ENCODE measurements at regions not wholly inside any gene's neighbourhood (a gene's known extent, or its start where the extent isn't known, plus 50 kb on each side); places are given as distances from the start of the nearest gene placed in this dataset.

DNA sequence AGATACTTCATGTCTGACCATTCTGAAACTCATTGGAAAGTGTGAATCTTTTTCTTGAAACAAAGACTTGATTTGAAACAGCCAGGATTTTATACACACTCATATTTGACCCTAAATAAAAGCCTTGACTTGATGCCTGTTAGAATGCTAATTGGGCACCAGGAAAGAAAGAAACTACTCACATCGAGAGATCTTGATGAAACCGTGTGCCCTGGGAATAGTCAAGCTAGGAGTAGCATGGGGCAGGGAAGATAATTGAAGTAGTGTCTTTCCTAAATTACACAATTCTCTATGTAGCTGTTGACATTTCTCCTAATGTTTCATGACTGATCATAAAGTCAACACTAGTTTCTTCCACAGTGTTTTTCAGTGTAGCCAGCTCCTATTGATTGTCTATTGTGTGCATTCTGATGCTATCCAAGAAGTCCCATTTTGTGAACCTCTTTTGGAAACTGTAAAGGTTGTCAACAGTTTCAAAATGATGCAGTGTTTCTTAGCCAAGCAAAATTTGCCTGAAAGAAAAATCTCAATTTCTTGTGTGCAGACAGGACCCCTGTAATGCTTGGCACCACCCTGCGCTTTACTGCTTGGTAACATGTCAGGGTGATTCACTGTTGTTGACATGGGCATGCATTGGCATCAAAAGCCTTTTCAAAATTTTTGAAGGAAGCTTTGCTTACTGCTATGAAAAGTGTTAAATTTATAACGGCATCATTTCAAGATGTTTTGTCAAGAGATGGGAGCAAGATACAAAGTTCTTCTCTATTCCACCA is 52.5 kb upstream of the OTOL1 start (continued):
- TF ChIP-seq, protein P1, sequence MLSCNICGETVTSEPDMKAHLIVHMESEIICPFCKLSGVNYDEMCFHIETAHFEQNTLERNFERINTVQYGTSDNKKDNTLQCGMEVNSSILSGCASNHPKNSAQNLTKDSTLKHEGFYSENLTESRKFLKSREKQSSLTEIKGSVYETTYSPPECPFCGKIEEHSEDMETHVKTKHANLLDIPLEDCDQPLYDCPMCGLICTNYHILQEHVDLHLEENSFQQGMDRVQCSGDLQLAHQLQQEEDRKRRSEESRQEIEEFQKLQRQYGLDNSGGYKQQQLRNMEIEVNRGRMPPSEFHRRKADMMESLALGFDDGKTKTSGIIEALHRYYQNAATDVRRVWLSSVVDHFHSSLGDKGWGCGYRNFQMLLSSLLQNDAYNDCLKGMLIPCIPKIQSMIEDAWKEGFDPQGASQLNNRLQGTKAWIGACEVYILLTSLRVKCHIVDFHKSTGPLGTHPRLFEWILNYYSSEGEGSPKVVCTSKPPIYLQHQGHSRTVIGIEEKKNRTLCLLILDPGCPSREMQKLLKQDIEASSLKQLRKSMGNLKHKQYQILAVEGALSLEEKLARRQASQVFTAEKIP (CRISPR knock-in tag; IDR thresholded peaks at IDR 0.05; ENCODE audit: borderline replicate concordance): no peak
- no peak for TF ChIP-seq LCORL (IDR thresholded peaks at IDR 0.05)
- TF ChIP-seq LCORL (CRISPR knock-in tag; IDR thresholded peaks at IDR 0.05): no peak
- no peak for TF ChIP-seq ZNF337 (CRISPR knock-in tag; IDR thresholded peaks at IDR 0.05; ENCODE audit: borderline replicate concordance, low read depth)

DNA sequence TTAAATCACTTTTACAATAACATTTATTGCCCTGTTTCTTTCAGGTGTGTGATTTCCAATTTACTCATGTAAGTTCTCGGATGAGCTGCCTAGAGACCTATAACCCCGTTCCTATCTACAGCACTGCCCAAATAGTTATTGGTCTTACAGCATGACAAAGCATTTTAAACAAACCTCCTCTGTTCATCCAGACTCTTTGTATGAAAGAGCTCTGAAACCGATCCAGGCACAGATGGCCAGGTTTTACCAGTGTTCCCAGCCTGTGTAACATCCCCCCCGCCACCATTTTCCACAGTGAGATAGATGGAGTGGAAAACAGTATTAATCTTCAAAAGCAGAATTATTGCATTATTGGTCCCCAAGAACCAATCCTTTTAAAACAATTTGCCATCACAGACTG is 59.0 kb upstream of the SPTSSB start:
- CTCF ChIA-PET (ENCODE audit: low intra/inter-chr PET ratio, low total read pairs): no interaction called here
- Histone ChIP-seq H3K79me2 (ENCODE audit: insufficient read depth, low read length) (no peaks in the 10 kb centered on the region), H3K9ac (ENCODE audit: insufficient read depth, low read depth, low read length) (no peak overlapping the region), H2AFZ (ENCODE audit: low read length) (no peak overlapping the region), H3K36me3 (replicated peaks in 1 of 2; ENCODE audit: control insufficient read depth in 1 of 2, insufficient read depth in 2 of 2, low read length in 2 of 2) (no peaks in the 10 kb centered on the region), H3K4me2 (ENCODE audit: low read depth, low read length) (peak overlapping the region; percentile 45), H3K27ac (ENCODE audit: extremely low read length, insufficient read depth, low read length) (no peak overlapping the region), H3K4me1 (ENCODE audit: insufficient read depth, low read length) (peaks cover 31% of the 10 kb centered on the region), H3K27me3 (ENCODE audit: control insufficient read depth in 1 of 2, insufficient read depth in 2 of 2, low read length in 2 of 2) (no peaks in the 10 kb centered on the region), H4K20me1 (ENCODE audit: insufficient read depth, low read length) (no peaks in the 10 kb centered on the region), H3K9me3 (ENCODE audit: low read length) (no peaks in the 10 kb centered on the region), H3K4me3 (replicated peaks in 1 of 3; ENCODE audit: insufficient read depth in 1 of 3, low read depth in 2 of 3, low read length in 3 of 3) (no peak overlapping the region; a peak in 1 of 6 replicates)
- in situ Hi-C loops (cut with HindIII; ENCODE audit: extremely low pct_ligation_motif_present, low pct_unique_long_range_greater_than_20kb): no loop called here
- peak; percentile 81 for ATAC-seq
- POLR2A ChIA-PET: no interaction called here
- WGBS (ENCODE audit: low lambda C conversion rate): 13% methylated on average over 4 of the region's 4 CpGs
- FAIRE-seq: no peak
- BruUV-seq (replicated peaks): no TSS peak
- intact Hi-C loops (cut with micrococcal nuclease; ENCODE audit: unreplicated experiment): no loop called here
- peak; percentile 55 for DNase-seq (ENCODE audit: low spot score)
- TF ChIP-seq NFE2L2 (IDR thresholded peaks at IDR 0.05; ENCODE audit: low read length) (peak; percentile 82), SATB2 (CRISPR knock-in tag; IDR thresholded peaks at IDR 0.05) (no peak), MIER2 (CRISPR knock-in tag; IDR thresholded peaks at IDR 0.05) (no peak), PPARG (CRISPR knock-in tag; conservative IDR thresholded peaks at IDR 0.05) (peak; percentile 48; the same call in 1 of the 2 replicates), ZNF138 (CRISPR knock-in tag; IDR thresholded peaks at IDR 0.05; ENCODE audit: low read depth) (no peak)
- TF ChIP-seq, protein P2, sequence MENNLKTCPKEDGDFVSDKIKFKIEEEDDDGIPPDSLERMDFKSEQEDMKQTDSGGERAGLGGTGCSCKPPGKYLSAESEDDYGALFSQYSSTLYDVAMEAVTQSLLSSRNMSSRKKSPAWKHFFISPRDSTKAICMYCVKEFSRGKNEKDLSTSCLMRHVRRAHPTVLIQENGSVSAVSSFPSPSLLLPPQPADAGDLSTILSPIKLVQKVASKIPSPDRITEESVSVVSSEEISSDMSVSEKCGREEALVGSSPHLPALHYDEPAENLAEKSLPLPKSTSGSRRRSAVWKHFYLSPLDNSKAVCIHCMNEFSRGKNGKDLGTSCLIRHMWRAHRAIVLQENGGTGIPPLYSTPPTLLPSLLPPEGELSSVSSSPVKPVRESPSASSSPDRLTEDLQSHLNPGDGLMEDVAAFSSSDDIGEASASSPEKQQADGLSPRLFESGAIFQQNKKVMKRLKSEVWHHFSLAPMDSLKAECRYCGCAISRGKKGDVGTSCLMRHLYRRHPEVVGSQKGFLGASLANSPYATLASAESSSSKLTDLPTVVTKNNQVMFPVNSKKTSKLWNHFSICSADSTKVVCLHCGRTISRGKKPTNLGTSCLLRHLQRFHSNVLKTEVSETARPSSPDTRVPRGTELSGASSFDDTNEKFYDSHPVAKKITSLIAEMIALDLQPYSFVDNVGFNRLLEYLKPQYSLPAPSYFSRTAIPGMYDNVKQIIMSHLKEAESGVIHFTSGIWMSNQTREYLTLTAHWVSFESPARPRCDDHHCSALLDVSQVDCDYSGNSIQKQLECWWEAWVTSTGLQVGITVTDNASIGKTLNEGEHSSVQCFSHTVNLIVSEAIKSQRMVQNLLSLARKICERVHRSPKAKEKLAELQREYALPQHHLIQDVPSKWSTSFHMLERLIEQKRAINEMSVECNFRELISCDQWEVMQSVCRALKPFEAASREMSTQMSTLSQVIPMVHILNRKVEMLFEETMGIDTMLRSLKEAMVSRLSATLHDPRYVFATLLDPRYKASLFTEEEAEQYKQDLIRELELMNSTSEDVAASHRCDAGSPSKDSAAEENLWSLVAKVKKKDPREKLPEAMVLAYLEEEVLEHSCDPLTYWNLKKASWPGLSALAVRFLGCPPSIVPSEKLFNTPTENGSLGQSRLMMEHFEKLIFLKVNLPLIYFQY (CRISPR knock-in tag; IDR thresholded peaks at IDR 0.05; ENCODE audit: borderline replicate concordance): no peak
- TF ChIP-seq, protein P3, sequence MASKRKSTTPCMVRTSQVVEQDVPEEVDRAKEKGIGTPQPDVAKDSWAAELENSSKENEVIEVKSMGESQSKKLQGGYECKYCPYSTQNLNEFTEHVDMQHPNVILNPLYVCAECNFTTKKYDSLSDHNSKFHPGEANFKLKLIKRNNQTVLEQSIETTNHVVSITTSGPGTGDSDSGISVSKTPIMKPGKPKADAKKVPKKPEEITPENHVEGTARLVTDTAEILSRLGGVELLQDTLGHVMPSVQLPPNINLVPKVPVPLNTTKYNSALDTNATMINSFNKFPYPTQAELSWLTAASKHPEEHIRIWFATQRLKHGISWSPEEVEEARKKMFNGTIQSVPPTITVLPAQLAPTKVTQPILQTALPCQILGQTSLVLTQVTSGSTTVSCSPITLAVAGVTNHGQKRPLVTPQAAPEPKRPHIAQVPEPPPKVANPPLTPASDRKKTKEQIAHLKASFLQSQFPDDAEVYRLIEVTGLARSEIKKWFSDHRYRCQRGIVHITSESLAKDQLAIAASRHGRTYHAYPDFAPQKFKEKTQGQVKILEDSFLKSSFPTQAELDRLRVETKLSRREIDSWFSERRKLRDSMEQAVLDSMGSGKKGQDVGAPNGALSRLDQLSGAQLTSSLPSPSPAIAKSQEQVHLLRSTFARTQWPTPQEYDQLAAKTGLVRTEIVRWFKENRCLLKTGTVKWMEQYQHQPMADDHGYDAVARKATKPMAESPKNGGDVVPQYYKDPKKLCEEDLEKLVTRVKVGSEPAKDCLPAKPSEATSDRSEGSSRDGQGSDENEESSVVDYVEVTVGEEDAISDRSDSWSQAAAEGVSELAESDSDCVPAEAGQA (IDR thresholded peaks at IDR 0.05; ENCODE audit: low read depth): no peak
- TF ChIP-seq, protein P3 (CRISPR knock-in tag; IDR thresholded peaks at IDR 0.05; ENCODE audit: borderline replicate concordance): no peak

Data from HepG2 (cell line).